Duodenal mucosa (tissue), 2 donors: ENCODE measurements at regions not wholly inside any gene's neighbourhood (a gene's known extent, or its start where the extent isn't known, plus 50 kb on each side); places are given as distances from the start of the nearest gene placed in this dataset.
"Not testable (repeated sequence)": the region's sequence is repeated elsewhere in the genome, so short reads cannot be mapped to it uniquely, and the experiment has no call there.

Experiments
- H3K27ac ChIP-seq: one replicate; pipeline ENCODE4 v1.7.0; 2013; ENCODE audit warnings: low read depth, low read length
- H3K27me3 ChIP-seq, 2 donors: one replicate each; pipeline ENCODE4 v1.7.0; 2013; ENCODE audit warnings: low read length in 2 of 2, control low read depth in 1 of 2; ENCODE audit not compliant: insufficient read depth in 2 of 2, control insufficient read depth in 1 of 2
- H3K36me3 ChIP-seq, 2 donors: one replicate each; pipeline ENCODE4 v1.7.0; 2013; ENCODE audit warnings: low read length in 2 of 2, control low read depth in 1 of 2; ENCODE audit not compliant: insufficient read depth in 2 of 2, control insufficient read depth in 1 of 2
- H3K4me1 ChIP-seq, 2 donors: one replicate each; pipeline ENCODE4 v1.7.0; 2013; ENCODE audit warnings: low read length in 2 of 2, control low read depth in 1 of 2; ENCODE audit not compliant: insufficient read depth in 2 of 2, control insufficient read depth in 1 of 2
- H3K4me3 ChIP-seq, 2 donors: one replicate each; pipeline ENCODE4 v1.7.0; 2013; ENCODE audit warnings: low read length in 2 of 2, low read depth in 1 of 2
- H3K9ac ChIP-seq, 2 donors: one replicate each; pipeline ENCODE4 v1.7.0; 2013; ENCODE audit warnings: low read length in 2 of 2, low read depth in 1 of 2
- H3K9me3 ChIP-seq, 2 donors: one replicate each; pipeline ENCODE4 v1.7.0; 2013; ENCODE audit warnings: low read length in 2 of 2, control low read depth in 1 of 2; ENCODE audit not compliant: control insufficient read depth in 1 of 2

GRCh38 chr13:74730556-74731331, 596.5 kb upstream of the KLF12 start:
- Histone ChIP-seq H3K36me3 (no peaks in the 10 kb centered on the region), H3K27ac (no peak overlapping the region), H3K9ac (no peak overlapping the region), H3K4me1 (no peaks in the 10 kb centered on the region), H3K4me3 (no peak overlapping the region), H3K9me3 (no peaks in the 10 kb centered on the region), H3K27me3 (no peaks in the 10 kb centered on the region)

GRCh38 chr13:74726206-74726605, 592.0 kb upstream of the KLF12 start:
- H3K36me3 ChIP-seq: no peaks in the 10 kb centered on the region
- no peaks in the 10 kb centered on the region for H3K27me3 ChIP-seq
- H3K27ac ChIP-seq: no peak overlapping the region
- H3K9me3 ChIP-seq: no peaks in the 10 kb centered on the region
- H3K4me3 ChIP-seq: no peak overlapping the region
- H3K4me1 ChIP-seq: no peaks in the 10 kb centered on the region
- H3K9ac ChIP-seq: no peak overlapping the region

DNA sequence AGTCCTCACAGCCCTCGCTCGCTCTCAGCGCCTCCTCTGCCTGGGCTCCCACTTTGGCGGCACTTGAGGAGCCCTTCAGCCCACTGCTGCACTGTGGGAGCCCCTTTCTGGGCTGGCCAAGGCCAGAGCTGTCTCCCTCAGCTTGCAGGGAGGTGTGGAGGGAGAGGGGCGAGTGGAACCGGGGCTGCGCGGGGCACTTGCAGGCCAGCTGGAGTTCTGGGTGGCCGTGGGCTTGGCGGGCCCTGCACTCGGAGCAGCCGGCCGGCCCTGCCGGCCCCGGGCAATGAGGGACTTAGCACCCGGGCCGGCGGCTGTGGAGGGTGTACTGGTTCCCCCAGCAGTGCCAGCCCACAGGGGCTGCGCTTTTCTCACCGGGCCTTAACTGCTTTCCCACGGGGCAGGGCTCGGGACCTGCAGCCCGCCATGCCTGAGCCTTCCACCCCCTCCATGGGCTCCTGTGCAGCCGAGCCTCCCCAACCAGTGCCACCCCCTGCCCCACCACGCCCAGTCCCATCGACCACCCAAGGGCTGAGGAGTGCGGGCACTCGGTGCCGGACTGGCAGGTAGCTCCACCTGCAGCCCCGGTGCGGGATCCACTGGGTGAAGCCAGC, 584.1 kb upstream of the KLF12 start:
- H3K27me3 ChIP-seq, H3K4me1 ChIP-seq, H3K9me3 ChIP-seq, H3K4me3 ChIP-seq, H3K36me3 ChIP-seq, H3K9ac ChIP-seq, H3K27ac ChIP-seq: not testable (repeated sequence)

GRCh38 chr13:74715718-74716117, 581.5 kb upstream of the KLF12 start:
- no peaks in the 10 kb centered on the region for H3K36me3 ChIP-seq
- H3K9ac ChIP-seq: no peak overlapping the region
- H3K4me3 ChIP-seq: no peak overlapping the region
- H3K9me3 ChIP-seq: no peaks in the 10 kb centered on the region
- H3K27ac ChIP-seq: no peak overlapping the region
- no peaks in the 10 kb centered on the region for H3K27me3 ChIP-seq
- H3K4me1 ChIP-seq: no peaks in the 10 kb centered on the region

GRCh38 chr13:74710006-74710405, 575.8 kb upstream of the KLF12 start:
- H3K9ac ChIP-seq: no peak overlapping the region
- H3K9me3 ChIP-seq: no peaks in the 10 kb centered on the region
- no peak overlapping the region for H3K4me3 ChIP-seq
- H3K4me1 ChIP-seq: no peaks in the 10 kb centered on the region
- no peaks in the 10 kb centered on the region for H3K27me3 ChIP-seq
- no peak overlapping the region for H3K27ac ChIP-seq
- no peaks in the 10 kb centered on the region for H3K36me3 ChIP-seq

- Histone ChIP-seq H3K9me3 (no peaks in the 10 kb centered on the region), H3K27me3 (no peaks in the 10 kb centered on the region), H3K4me3 (no peak overlapping the region), H3K4me1 (no peaks in the 10 kb centered on the region), H3K36me3 (no peaks in the 10 kb centered on the region), H3K27ac (no peak overlapping the region), H3K9ac (no peak overlapping the region)
Measured at GRCh38 chr13:74709226-74709625, 575.0 kb upstream of the KLF12 start.

GRCh38 chr13:74708629-74709028, 574.4 kb upstream of the KLF12 start:
- Histone ChIP-seq H3K36me3 (no peaks in the 10 kb centered on the region), H3K9me3 (no peaks in the 10 kb centered on the region), H3K27me3 (no peaks in the 10 kb centered on the region), H3K27ac (no peak overlapping the region), H3K4me1 (no peaks in the 10 kb centered on the region), H3K9ac (no peak overlapping the region), H3K4me3 (no peak overlapping the region)

DNA sequence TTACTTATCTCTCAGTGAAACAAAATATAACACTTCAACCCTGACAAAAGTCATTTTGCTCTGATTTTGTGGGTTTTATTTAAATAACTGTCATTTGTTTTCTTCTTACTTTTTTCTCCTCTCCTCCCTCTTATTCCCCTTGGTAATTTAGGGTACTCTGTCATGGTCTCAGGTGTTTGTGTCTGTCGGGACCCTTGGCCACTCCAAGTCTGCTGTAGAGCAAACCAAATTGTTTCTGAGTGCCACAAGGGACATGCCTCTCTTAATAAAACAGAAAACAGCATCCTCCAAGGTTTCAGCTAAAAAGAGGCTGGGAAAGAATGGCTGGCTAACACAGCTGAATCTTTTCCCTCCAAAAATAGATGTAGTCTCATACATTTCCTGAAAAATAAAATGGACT, 573.1 kb upstream of the KLF12 start:
- no peaks in the 10 kb centered on the region for H3K27me3 ChIP-seq
- no peak overlapping the region for H3K27ac ChIP-seq
- no peaks in the 10 kb centered on the region for H3K36me3 ChIP-seq
- H3K9ac ChIP-seq: no peak overlapping the region
- no peaks in the 10 kb centered on the region for H3K9me3 ChIP-seq
- H3K4me1 ChIP-seq: no peaks in the 10 kb centered on the region
- H3K4me3 ChIP-seq: no peak overlapping the region

- Histone ChIP-seq H3K27ac (no peak overlapping the region), H3K9me3 (no peaks in the 10 kb centered on the region), H3K9ac (no peak overlapping the region), H3K4me3 (no peak overlapping the region), H3K36me3 (no peaks in the 10 kb centered on the region), H3K27me3 (no peaks in the 10 kb centered on the region), H3K4me1 (no peaks in the 10 kb centered on the region)
Measured at GRCh38 chr13:74706801-74707200, 572.6 kb upstream of the KLF12 start.

DNA sequence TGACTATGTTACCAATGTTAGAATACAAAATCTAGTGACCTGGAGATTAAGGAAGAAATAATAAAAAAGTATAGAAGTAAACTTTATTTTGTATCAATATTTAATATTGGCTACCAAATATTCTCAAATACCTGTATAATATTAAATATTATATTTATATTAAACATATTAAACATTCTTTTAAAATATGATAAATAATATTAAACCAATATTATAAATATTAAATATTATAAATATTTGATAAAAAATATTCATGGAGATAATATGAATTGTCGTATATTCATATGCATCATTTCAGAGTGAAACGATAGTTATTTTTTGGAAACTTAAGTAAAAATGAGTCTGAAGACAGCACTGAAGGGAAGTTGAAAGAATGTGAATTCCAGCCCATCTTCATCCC, 571.2 kb upstream of the KLF12 start:
- no peaks in the 10 kb centered on the region for H3K4me1 ChIP-seq
- no peak overlapping the region for H3K9ac ChIP-seq
- no peak overlapping the region for H3K4me3 ChIP-seq
- no peak overlapping the region for H3K27ac ChIP-seq
- no peaks in the 10 kb centered on the region for H3K9me3 ChIP-seq
- H3K27me3 ChIP-seq: no peaks in the 10 kb centered on the region
- no peaks in the 10 kb centered on the region for H3K36me3 ChIP-seq
